ENCODE measurements at regions not wholly inside any gene's neighbourhood (a gene's known extent, or its start where the extent isn't known, plus 50 kb on each side); places are given as distances from the start of the nearest gene placed in this dataset.

DNA sequence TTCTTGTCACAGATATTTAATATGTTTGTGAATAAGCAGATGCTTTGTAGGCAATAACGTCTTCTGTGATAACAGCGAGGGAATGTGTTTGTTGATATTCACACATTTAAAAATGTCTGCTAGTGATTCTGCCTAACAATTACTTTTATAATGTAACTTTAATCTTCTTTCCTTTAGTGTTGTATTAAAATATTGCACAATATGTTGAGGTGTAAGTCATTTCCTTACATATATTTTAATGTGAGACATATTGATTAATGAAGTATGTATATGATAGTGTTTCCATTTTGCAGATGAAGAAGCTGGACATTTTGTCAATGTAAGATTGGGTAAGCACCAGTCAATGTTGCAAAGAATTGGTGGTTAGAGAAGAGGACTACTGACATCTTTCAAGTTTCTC lies 324.4 kb downstream of the SLITRK1 start:
- no peak overlapping the region for H3K4me3 ChIP-seq
- H3K9me3 ChIP-seq (ENCODE audit: low read depth) = no peaks in the 10 kb centered on the region
- no peaks in the 10 kb centered on the region for H3K4me1 ChIP-seq (ENCODE audit: insufficient read depth)
- H3K36me3 ChIP-seq (replicated peaks; ENCODE audit: insufficient read depth, low read depth) = no peaks in the 10 kb centered on the region
- no peaks in the 10 kb centered on the region for H3K27me3 ChIP-seq
- no peak overlapping the region for H3K4me2 ChIP-seq
- no peak for DNase-seq (ENCODE audit: low spot score)
- H4K20me1 ChIP-seq (ENCODE audit: insufficient read depth, poor library complexity, severe bottlenecking) = no peaks in the 10 kb centered on the region
- WGBS (ENCODE audit: low lambda C conversion rate, missing lambda C conversion rate) = 77% methylated on average over 2 of the region's 2 CpGs
- TF ChIP-seq CTCF (IDR thresholded peaks at IDR 0.05; ENCODE audit: poor library complexity) (no peak), EZH2phosphoT487 (IDR thresholded peaks at IDR 0.05; ENCODE audit: low read depth, severe bottlenecking, unreplicated experiment) (no peak), EZH2 (IDR thresholded peaks at IDR 0.05; ENCODE audit: borderline replicate concordance) (no peak)
- H2AFZ ChIP-seq = no peak overlapping the region
- H3K79me2 ChIP-seq = no peaks in the 10 kb centered on the region
- no peaks in the 10 kb centered on the region for H3K9me2 ChIP-seq (replicated peaks; ENCODE audit: insufficient read depth)
- no peak overlapping the region for H3K27ac ChIP-seq

DNA sequence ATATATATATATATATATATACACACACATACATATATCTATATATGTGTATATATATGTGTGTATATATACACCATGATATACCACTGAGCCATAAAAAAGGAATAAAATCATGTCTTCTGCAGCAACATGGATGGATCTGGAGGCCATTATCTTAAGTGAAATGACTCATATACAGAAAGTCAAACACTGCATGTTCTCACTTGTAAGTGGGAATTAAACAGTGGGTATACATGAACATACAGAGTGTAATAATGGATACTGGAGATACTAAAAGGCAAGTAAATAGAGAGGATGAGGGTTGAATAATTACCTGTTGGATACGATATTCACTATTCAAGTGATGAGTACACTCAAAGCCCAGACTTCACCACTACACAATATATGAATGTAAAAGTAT lies 332.6 kb downstream of the SLITRK1 start:
- no peaks in the 10 kb centered on the region for H3K36me3 ChIP-seq (replicated peaks; ENCODE audit: insufficient read depth, low read depth)
- WGBS (ENCODE audit: low lambda C conversion rate, missing lambda C conversion rate) = 85% methylated on average over 1 of the region's 1 CpG
- no peaks in the 10 kb centered on the region for H4K20me1 ChIP-seq (ENCODE audit: insufficient read depth, poor library complexity, severe bottlenecking)
- H3K27ac ChIP-seq = no peak overlapping the region
- H3K4me3 ChIP-seq = no peak overlapping the region
- H2AFZ ChIP-seq = no peak overlapping the region
- no peaks in the 10 kb centered on the region for H3K9me3 ChIP-seq (ENCODE audit: low read depth)
- TF ChIP-seq EZH2 (IDR thresholded peaks at IDR 0.05; ENCODE audit: borderline replicate concordance) (no peak), EZH2phosphoT487 (IDR thresholded peaks at IDR 0.05; ENCODE audit: low read depth, severe bottlenecking, unreplicated experiment) (no peak), CTCF (IDR thresholded peaks at IDR 0.05; ENCODE audit: poor library complexity) (no peak)
- H3K9me2 ChIP-seq (replicated peaks; ENCODE audit: insufficient read depth) = no peaks in the 10 kb centered on the region
- no peaks in the 10 kb centered on the region for H3K27me3 ChIP-seq
- no peak overlapping the region for H3K4me2 ChIP-seq
- no peak for DNase-seq (ENCODE audit: low spot score)
- no peaks in the 10 kb centered on the region for H3K79me2 ChIP-seq
- H3K4me1 ChIP-seq (ENCODE audit: insufficient read depth) = no peaks in the 10 kb centered on the region

GRCh38 chr13:83547043-83547442 lies 335.2 kb downstream of the SLITRK1 start:
- no peak for TF ChIP-seq EZH2phosphoT487 (IDR thresholded peaks at IDR 0.05; ENCODE audit: low read depth, severe bottlenecking, unreplicated experiment)
- no peak for TF ChIP-seq CTCF (IDR thresholded peaks at IDR 0.05; ENCODE audit: poor library complexity)
- TF ChIP-seq EZH2 (IDR thresholded peaks at IDR 0.05; ENCODE audit: borderline replicate concordance) = no peak
- H3K36me3 ChIP-seq (replicated peaks; ENCODE audit: insufficient read depth, low read depth) = no peaks in the 10 kb centered on the region
- H3K4me1 ChIP-seq (ENCODE audit: insufficient read depth) = no peaks in the 10 kb centered on the region
- no peaks in the 10 kb centered on the region for H3K79me2 ChIP-seq
- H3K4me3 ChIP-seq = no peak overlapping the region
- H2AFZ ChIP-seq = no peak overlapping the region
- H3K9me2 ChIP-seq (replicated peaks; ENCODE audit: insufficient read depth) = no peaks in the 10 kb centered on the region
- H4K20me1 ChIP-seq (ENCODE audit: insufficient read depth, poor library complexity, severe bottlenecking) = no peaks in the 10 kb centered on the region
- no peak overlapping the region for H3K27ac ChIP-seq
- H3K4me2 ChIP-seq = no peak overlapping the region
- 45% methylated on average over 1 of the region's 1 CpG for WGBS (ENCODE audit: low lambda C conversion rate, missing lambda C conversion rate)
- no peak for DNase-seq (ENCODE audit: low spot score)
- no peaks in the 10 kb centered on the region for H3K9me3 ChIP-seq (ENCODE audit: low read depth)
- H3K27me3 ChIP-seq = no peaks in the 10 kb centered on the region

GRCh38 chr13:83546476-83546875 lies 335.8 kb downstream of the SLITRK1 start:
- H2AFZ ChIP-seq = no peak overlapping the region
- no peaks in the 10 kb centered on the region for H3K36me3 ChIP-seq (replicated peaks; ENCODE audit: insufficient read depth, low read depth)
- H3K4me1 ChIP-seq (ENCODE audit: insufficient read depth) = no peaks in the 10 kb centered on the region
- H3K79me2 ChIP-seq = no peaks in the 10 kb centered on the region
- no peak for DNase-seq (ENCODE audit: low spot score)
- H3K27me3 ChIP-seq = no peaks in the 10 kb centered on the region
- no peak overlapping the region for H3K27ac ChIP-seq
- H3K9me2 ChIP-seq (replicated peaks; ENCODE audit: insufficient read depth) = no peaks in the 10 kb centered on the region
- H3K9me3 ChIP-seq (ENCODE audit: low read depth) = no peaks in the 10 kb centered on the region
- TF ChIP-seq CTCF (IDR thresholded peaks at IDR 0.05; ENCODE audit: poor library complexity) (no peak), EZH2 (IDR thresholded peaks at IDR 0.05; ENCODE audit: borderline replicate concordance) (no peak), EZH2phosphoT487 (IDR thresholded peaks at IDR 0.05; ENCODE audit: low read depth, severe bottlenecking, unreplicated experiment) (no peak)
- H3K4me3 ChIP-seq = no peak overlapping the region
- H3K4me2 ChIP-seq = no peak overlapping the region
- WGBS (ENCODE audit: low lambda C conversion rate, missing lambda C conversion rate) = 82% methylated on average over 2 of the region's 2 CpGs
- H4K20me1 ChIP-seq (ENCODE audit: insufficient read depth, poor library complexity, severe bottlenecking) = no peaks in the 10 kb centered on the region

Measured in hepatocyte (in vitro differentiated cells).